K562 (cell line): ENCODE measurements at regions not wholly inside any gene's neighbourhood (a gene's known extent, or its start where the extent isn't known, plus 50 kb on each side); places are given as distances from the start of the nearest gene placed in this dataset.

Source experiments
- GTF2E2 ChIP-seq: fragments of 200-800 bp; sonication (Bioruptor generic); IDR thresholded peaks from 2 replicates; pipeline ENCODE4 v1.6.1; 2016; ENCODE audit warnings: missing genetic modification characterization, missing compliant biosample characterization
- POLR2A ChIP-seq: fragments of 450-650 bp; conservative IDR thresholded peaks from 2 replicates; pipeline ENCODE4 v1.6.1; 2016
- ZNF165 ChIP-seq: fragments of 250-450 bp; sonication (Bioruptor Pico); IDR thresholded peaks from 2 replicates; pipeline ENCODE4 v1.4.0; 2020; ENCODE audit warnings: borderline replicate concordance
- ZNF695 ChIP-seq: fragments of 450-650 bp; formaldehyde crosslinking; IDR thresholded peaks from 2 replicates; pipeline ENCODE4 v1.4.0; 2020; ENCODE audit warnings: mild to moderate bottlenecking, moderate library complexity

GRCh38 chr2:151178207-151178606 is 83.5 kb downstream of the RBM43 start:
- no peak for TF ChIP-seq ZNF165
- TF ChIP-seq ZNF695 (CRISPR knock-in tag) = no peak
- no peak for TF ChIP-seq POLR2A
- no peak for TF ChIP-seq GTF2E2
